ENCODE measurements at regions not wholly inside any gene's neighbourhood (a gene's known extent, or its start where the extent isn't known, plus 50 kb on each side); places are given as distances from the start of the nearest gene placed in this dataset.

DNA sequence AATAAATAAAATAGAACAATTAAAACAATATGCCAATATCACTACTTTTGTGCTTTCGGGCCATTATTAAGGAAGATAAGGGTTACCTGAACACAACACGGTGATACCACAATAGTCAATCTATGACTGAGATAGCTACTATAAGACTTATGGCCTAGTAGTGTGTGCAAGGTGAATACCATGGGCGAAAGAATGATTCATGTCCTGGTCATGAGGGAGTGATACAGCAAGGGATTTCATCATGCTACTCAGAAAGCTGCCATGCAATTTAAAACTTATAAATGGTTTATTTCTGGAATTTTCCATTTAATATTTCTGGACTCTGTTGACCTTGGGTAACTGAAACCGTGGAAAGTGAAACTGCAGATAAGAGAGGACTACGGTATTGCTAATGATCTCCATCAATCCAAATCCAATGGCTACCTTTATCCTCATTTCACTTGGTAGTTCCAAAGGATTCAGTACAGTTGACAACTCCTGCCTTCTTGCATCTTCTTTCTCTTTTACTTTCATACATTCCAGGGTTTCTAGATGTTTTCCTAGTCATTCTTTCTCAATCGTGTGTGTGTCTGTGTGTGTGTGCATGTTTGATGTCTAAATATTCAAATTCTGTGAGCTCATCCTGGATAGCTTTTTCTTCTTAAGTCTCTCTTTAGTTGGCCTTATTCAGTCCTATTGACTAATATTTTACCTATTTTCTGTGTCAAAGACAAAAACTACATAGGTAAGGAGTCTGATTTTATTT, 100.5 kb upstream of the MAGI2 start:
- TF ChIP-seq CTCF (IDR thresholded peaks at IDR 0.05; ENCODE audit: poor library complexity) (no peak), EZH2 (IDR thresholded peaks at IDR 0.05; ENCODE audit: borderline replicate concordance) (no peak)

Measured in hepatocyte (in vitro differentiated cells).